Mesothelial cell of epicardium (in vitro differentiated cells): ENCODE measurements at regions not wholly inside any gene's neighbourhood (a gene's known extent, or its start where the extent isn't known, plus 50 kb on each side); places are given as distances from the start of the nearest gene placed in this dataset.

Source experiments
- DNase-seq, 2 experiments: peaks; one replicate each; pipeline ENCODE4 v3.0.0; 2021; ENCODE audit warnings: low spot score in 2 of 2; ENCODE audit not compliant: unreplicated experiment in 2 of 2
- H3K27ac Mint-ChIP-seq: 2 replicates; pipeline ENCODE4 v1.8.0; 2021; ENCODE audit warnings: mixed read lengths
- H3K27me3 Mint-ChIP-seq: 2 replicates; pipeline ENCODE4 v1.8.0; 2021; ENCODE audit warnings: low read depth, mixed read lengths
- H3K36me3 Mint-ChIP-seq: 2 replicates; pipeline ENCODE4 v1.8.0; 2021; ENCODE audit warnings: mixed read lengths
- H3K4me1 Mint-ChIP-seq: 2 replicates; pipeline ENCODE4 v1.8.0; 2021; ENCODE audit warnings: mixed read lengths
- H3K4me3 Mint-ChIP-seq: 2 replicates; pipeline ENCODE4 v1.8.0; 2021; ENCODE audit warnings: mild to moderate bottlenecking, moderate library complexity, mixed read lengths
- H3K9me3 Mint-ChIP-seq: 2 replicates; pipeline ENCODE4 v1.8.0; 2021; ENCODE audit warnings: mixed read lengths
- TF ChIP-seq, protein P1 (sequence below): fragments of 200-600 bp; sonication (generic); IDR thresholded peaks from one replicate; pipeline ENCODE4 v1.5.0; 2021; ENCODE audit warnings: antibody characterized with exemption; ENCODE audit not compliant: unreplicated experiment

DNA sequence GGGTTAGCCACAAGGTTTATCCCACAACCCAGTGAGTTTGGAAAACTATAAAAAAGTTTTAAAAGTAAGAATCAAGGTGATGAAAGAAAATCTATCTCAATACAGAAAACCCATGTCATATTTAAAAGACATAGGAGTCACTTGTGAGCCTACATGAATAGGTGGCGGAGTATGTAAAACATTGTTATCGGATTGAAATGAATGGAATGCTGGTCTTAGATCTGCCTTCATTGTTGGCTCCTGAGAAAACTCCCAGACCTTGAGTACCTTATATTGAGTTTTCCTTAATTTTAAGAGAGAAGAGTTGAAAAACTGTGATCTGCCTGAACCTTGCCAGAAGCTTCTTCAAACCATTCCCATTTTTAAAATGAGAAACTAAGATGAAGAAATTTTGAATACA is 551.1 kb downstream of the EFNA5 start:
- Mint-ChIP-seq H3K4me1 (peaks cover 39% of the 10 kb centered on the region), H3K9me3 (no peaks in the 10 kb centered on the region), H3K27ac (peak overlapping the region; percentile 13), H3K36me3 (no peaks in the 10 kb centered on the region), H3K27me3 (no peaks in the 10 kb centered on the region), H3K4me3 (no peak overlapping the region)
- DNase-seq = no peak
- TF ChIP-seq, protein P1, sequence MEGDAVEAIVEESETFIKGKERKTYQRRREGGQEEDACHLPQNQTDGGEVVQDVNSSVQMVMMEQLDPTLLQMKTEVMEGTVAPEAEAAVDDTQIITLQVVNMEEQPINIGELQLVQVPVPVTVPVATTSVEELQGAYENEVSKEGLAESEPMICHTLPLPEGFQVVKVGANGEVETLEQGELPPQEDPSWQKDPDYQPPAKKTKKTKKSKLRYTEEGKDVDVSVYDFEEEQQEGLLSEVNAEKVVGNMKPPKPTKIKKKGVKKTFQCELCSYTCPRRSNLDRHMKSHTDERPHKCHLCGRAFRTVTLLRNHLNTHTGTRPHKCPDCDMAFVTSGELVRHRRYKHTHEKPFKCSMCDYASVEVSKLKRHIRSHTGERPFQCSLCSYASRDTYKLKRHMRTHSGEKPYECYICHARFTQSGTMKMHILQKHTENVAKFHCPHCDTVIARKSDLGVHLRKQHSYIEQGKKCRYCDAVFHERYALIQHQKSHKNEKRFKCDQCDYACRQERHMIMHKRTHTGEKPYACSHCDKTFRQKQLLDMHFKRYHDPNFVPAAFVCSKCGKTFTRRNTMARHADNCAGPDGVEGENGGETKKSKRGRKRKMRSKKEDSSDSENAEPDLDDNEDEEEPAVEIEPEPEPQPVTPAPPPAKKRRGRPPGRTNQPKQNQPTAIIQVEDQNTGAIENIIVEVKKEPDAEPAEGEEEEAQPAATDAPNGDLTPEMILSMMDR = no peak

DNA sequence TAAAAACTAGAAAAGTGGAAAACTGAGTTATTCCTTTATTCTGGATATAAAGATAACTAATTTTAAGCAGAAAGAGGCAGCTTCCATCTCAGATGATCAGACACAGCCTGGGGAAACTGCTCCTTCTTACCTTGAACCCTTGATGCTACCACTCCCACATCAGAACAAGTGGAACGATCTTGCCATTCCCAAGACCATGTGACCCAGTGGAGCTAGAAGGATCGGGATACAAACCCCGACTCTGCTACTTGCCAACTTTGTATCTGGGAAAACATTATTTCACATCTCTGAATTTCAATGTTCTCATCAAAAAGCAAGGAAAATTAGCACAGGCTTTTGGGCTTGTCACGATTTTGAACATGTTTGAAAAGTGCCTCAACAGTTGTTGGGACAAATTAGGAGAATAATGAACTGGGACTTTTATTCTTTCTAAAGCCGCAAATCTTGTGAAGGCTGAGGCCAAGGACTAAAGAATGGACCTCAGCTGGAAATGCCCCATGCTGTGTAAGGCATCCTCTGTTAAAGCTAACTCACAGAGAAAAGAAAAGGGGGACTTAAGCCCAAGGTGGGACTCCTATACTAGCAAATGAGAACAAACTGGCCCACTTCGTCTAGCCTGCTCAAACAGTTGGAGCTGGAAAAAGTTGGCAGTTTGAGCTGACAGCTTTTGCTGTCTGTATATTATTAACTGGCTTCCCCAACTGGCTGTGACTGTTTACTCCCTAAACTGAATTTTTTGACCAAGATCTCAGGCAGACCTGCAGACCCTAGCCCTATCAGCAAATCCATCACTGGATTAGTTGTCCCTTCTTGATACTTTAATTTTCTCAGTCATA is 552.3 kb downstream of the EFNA5 start:
- no peaks in the 10 kb centered on the region for H3K36me3 Mint-ChIP-seq
- no peaks in the 10 kb centered on the region for H3K27me3 Mint-ChIP-seq
- H3K27ac Mint-ChIP-seq = no peak overlapping the region
- H3K9me3 Mint-ChIP-seq = no peaks in the 10 kb centered on the region
- H3K4me1 Mint-ChIP-seq = peaks cover 37% of the 10 kb centered on the region
- TF ChIP-seq, protein P1 = no peak
- DNase-seq = no peak
- H3K4me3 Mint-ChIP-seq = no peak overlapping the region

DNA sequence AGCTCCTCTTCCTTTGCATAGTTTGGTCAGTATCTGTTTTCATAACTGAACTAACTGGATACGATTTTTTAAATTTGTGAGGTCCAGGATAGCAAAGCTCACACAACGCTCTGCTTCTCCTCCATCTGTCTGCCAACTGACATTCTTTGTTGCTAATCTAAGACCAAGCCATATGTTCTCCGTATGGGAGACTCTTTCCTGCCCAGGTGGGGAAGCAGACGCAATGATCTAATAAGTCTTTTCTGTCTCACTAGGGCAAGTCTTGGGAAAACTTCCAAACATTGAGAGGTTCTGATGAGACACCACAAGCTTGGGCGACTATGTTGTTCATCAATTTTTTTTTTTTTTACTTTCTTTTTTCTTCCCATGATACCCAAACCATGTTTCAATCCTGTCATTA is 558.5 kb downstream of the EFNA5 start:
- TF ChIP-seq, protein P1 = no peak
- peaks cover 14% of the 10 kb centered on the region for H3K36me3 Mint-ChIP-seq
- no peak overlapping the region for H3K4me3 Mint-ChIP-seq
- H3K4me1 Mint-ChIP-seq = peaks cover 7% of the 10 kb centered on the region
- no peaks in the 10 kb centered on the region for H3K27me3 Mint-ChIP-seq
- DNase-seq = no peak
- peaks cover 28% of the 10 kb centered on the region for H3K9me3 Mint-ChIP-seq
- no peak overlapping the region for H3K27ac Mint-ChIP-seq

DNA sequence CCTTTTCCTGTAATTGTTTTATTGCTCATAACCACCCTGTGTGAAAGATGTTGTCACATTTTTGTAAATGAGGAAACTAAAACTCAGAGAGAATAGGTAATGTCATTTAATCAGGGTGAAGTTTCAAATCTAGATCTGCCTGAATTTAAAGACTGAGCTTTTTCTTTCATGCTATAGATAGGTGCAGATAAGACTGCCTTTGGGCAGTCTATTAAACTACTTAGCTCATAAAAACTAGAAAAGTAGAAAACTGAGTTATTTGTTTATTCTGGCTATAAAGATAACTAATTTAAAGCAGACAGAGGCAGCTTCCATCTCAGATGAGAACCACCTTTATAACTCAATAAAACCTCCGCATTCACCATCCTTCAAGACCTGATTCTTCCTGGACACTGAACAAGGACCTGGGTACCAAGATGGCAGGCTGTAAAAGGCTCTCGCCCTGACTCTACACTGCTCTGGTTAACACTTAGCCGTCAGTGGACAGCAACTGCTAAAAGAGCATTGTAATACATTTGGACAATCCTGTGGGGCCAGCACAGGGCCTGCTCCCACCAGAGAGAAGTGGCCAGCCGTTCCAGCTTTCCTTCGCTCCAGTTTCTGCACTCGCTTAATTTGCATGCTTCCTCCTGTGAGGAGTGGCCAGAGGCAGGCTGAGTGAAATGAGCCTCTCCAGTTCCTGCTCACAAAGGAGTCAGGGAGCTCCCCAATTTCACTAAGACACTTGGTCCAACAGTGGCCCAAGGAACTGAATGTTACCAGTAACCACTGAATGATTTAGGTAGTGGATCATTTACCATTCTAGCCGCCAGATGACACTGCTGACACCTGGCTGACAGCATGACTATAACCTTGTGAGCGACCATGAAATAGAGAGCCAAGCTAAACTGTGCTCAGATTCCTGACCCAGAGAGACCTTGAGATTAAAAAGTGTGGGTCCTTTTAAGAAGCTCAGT is 566.4 kb downstream of the EFNA5 start:
- TF ChIP-seq, protein P1 = no peak
- peaks cover 23% of the 10 kb centered on the region for H3K4me1 Mint-ChIP-seq
- peak overlapping the region; percentile 57 for H3K27ac Mint-ChIP-seq
- no peaks in the 10 kb centered on the region for H3K27me3 Mint-ChIP-seq
- no peak overlapping the region for H3K4me3 Mint-ChIP-seq
- H3K9me3 Mint-ChIP-seq = peaks cover 18% of the 10 kb centered on the region
- DNase-seq = no peak
- H3K36me3 Mint-ChIP-seq = no peaks in the 10 kb centered on the region

DNA sequence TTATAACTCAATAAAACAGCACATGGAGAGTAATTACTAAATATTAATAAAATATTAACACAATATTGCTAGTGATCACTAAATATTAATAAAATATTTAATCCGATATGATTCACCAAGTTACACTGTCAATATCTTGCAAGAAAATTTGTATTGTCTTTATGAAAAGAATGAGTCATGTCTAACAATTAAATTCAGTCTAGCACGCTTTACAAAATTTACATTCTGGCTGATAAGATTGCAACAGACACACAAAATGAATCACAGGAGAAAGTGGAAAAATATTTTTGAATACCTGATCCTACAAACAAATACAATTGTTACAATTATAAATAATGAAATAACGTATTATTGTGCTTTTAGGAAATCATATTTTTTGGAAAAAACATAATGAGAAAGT is 567.2 kb downstream of the EFNA5 start:
- Mint-ChIP-seq H3K27ac (no peak overlapping the region), H3K9me3 (peaks cover 16% of the 10 kb centered on the region), H3K27me3 (no peaks in the 10 kb centered on the region), H3K36me3 (peaks cover under 1% of the 10 kb centered on the region), H3K4me1 (peaks cover 31% of the 10 kb centered on the region), H3K4me3 (no peak overlapping the region)
- no peak for DNase-seq
- TF ChIP-seq, protein P1 = no peak
